ENCODE measurements at regions not wholly inside any gene's neighbourhood (a gene's known extent, or its start where the extent isn't known, plus 50 kb on each side); places are given as distances from the start of the nearest gene placed in this dataset.

DNA sequence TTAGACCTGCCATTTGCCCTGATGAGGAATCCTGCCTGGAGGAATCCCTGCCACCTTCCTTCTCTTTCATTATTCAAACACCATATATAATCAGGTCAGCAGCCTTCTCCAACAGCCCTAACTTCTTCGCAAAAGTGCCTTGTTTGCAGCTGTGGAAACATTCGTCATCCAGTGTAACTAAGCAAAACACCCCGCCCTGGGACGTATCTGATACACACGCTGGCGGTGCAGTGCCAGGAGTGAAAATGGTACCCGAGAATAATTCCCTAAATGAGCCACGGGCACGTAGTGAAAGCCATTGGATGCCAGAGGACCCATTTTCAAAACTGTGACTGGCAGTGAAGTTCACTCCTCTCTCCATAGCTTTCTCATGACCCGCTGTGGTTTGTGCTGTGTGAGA, 73.7 kb downstream of the IRX3 start (continued):
- no peak for TF ChIP-seq SAP30 (IDR thresholded peaks at IDR 0.05; ENCODE audit: insufficient read depth, insufficient replicate concordance, low read length)
- no peak for TF ChIP-seq EP300 (IDR thresholded peaks at IDR 0.05; ENCODE audit: borderline replicate concordance in 1 of 2, low read depth in 2 of 2, low read length in 2 of 2)
- no peak for TF ChIP-seq HDAC6 (IDR thresholded peaks at IDR 0.05; ENCODE audit: low read depth, low read length)
- TF ChIP-seq, protein P1, sequence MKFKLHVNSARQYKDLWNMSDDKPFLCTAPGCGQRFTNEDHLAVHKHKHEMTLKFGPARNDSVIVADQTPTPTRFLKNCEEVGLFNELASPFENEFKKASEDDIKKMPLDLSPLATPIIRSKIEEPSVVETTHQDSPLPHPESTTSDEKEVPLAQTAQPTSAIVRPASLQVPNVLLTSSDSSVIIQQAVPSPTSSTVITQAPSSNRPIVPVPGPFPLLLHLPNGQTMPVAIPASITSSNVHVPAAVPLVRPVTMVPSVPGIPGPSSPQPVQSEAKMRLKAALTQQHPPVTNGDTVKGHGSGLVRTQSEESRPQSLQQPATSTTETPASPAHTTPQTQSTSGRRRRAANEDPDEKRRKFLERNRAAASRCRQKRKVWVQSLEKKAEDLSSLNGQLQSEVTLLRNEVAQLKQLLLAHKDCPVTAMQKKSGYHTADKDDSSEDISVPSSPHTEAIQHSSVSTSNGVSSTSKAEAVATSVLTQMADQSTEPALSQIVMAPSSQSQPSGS (IDR thresholded peaks at IDR 0.05; ENCODE audit: low read length), result no peak

Measured in H1 (cell line).